ENCODE measurements at regions not wholly inside any gene's neighbourhood (a gene's known extent, or its start where the extent isn't known, plus 50 kb on each side); places are given as distances from the start of the nearest gene placed in this dataset.
"Not testable (repeated sequence)": the region's sequence is repeated elsewhere in the genome, so short reads cannot be mapped to it uniquely, and the experiment has no call there.

- DNase-seq = no peak
These were observed 812.2 kb downstream of the C4orf33 start for GRCh38 chr4:129908117-129908516.

DNA sequence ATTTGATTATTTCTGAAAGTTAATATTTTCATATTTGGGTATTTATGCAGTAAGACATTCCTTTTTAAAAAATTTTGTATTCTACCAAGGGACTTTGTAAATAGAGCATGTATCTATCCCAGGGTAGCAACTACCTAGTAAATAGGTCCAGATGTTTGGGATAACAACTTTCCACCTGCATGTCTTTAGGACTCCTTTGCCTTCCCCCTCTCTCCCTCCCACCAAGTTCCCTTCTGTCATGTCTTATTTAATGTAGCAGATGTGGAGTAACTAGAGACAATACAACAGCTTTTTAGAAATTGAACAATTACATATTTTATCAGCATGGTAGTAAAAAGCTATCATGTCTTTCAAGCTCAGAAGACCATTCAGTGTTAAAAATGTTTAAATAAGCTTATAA, 821.0 kb downstream of the C4orf33 start:
- no peak for DNase-seq

GRCh38 chr4:129917651-129918050, 821.7 kb downstream of the C4orf33 start:
- DNase-seq = no peak

GRCh38 chr4:129926936-129927335, 831.0 kb downstream of the C4orf33 start:
- DNase-seq = no peak

- DNase-seq = no peak
These were observed 833.1 kb downstream of the C4orf33 start for GRCh38 chr4:129929052-129929451.

- no peak for DNase-seq
These were observed 834.0 kb downstream of the C4orf33 start for GRCh38 chr4:129929984-129930383.

DNA sequence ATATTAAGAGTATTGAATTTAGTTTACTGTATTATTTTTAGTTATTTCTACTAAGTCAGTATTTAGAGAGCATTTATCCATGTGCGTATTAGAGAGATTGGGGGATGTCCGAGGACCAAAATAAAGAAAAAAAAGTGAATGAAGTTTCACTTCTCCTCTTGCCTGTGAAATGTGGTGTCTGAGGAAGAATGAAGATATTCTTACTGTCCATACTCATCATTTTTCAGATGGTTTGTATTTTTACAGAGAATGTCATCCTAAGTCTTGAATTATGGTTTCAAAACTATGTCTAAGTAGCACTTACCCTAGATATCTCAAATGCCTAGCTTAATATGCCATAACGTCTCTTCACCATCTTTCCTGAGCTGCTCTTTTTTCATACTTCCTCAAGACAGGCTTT, 854.3 kb downstream of the C4orf33 start:
- no peak for DNase-seq

- no peak for DNase-seq
These were observed 870.2 kb downstream of the C4orf33 start for GRCh38 chr4:129966175-129966574.

GRCh38 chr4:129968366-129968765, 872.4 kb downstream of the C4orf33 start:
- DNase-seq = no peak

GRCh38 chr4:129968778-129969177, 872.8 kb downstream of the C4orf33 start:
- no peak for DNase-seq

DNA sequence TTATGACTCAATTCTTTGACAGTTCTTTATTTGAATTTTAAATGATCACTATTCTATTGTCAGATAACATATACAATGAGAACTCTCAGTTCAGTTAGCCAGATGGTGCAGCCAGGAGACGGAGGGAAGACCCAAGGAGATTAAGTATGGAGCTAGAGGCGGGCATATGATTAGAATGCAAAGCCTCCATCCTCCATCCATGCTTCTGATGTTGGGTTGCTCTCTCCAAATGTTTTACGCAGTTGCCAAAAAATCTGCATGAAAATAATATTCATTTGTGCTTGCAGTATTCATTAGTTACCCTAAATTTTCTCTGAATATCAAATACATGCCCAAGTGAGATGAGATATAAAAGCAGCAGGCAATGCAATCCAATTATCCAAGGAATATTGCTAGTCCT, 874.8 kb downstream of the C4orf33 start:
- no peak for DNase-seq

- DNase-seq = no peak
These were observed 875.5 kb downstream of the C4orf33 start for GRCh38 chr4:129971419-129971818.

DNA sequence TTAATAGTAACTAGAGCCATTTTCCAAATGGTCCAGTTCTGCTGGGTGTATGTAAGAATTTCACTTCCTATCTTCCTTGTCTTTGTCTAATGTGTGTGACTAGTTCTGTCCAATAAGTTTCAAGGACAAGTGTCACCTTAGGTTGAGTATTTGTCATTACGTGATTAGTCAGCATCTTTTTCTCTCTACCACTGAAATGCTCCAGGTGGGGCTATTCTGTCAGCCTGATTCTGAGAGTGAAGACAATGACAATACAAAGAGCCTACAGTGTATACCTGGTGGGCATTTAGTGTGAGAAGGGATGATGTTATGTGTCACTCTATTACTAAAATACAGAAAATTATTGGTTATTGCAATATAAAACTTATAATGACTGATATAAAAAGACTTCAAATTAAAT, 876.3 kb downstream of the C4orf33 start:
- DNase-seq = no peak

DNA sequence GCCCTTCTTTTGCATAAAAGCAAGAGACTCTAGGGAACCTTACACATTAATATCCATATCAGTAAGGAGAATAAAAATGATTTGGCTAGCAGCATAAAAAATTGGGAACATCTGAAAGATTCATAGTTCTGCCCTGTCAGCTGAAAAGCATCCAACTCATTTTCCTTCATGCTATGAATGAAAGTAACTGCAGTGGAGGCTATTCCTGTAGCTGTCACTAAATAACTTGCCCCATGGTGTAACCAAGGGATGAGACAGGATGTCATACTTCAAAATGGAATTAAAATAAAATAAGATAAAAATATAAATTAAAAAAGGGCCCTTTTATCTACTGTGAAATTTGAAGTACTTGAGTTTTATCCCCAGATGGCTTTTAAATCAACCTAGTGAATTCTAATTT, 878.8 kb downstream of the C4orf33 start:
- no peak for DNase-seq

GRCh38 chr4:129978315-129978714, 882.4 kb downstream of the C4orf33 start:
- no peak for DNase-seq

GRCh38 chr4:129988957-129989356, 893.0 kb downstream of the C4orf33 start:
- DNase-seq = no peak

- no peak for DNase-seq
These were observed 898.8 kb downstream of the C4orf33 start for GRCh38 chr4:129994715-129995114.

GRCh38 chr4:129998436-129999150, 902.6 kb downstream of the C4orf33 start:
- no peak for DNase-seq

GRCh38 chr4:129999156-129999555, 903.2 kb downstream of the C4orf33 start:
- DNase-seq = no peak

- DNase-seq = no peak
These were observed 912.5 kb downstream of the C4orf33 start for GRCh38 chr4:130008461-130008860.

- not testable (repeated sequence) for DNase-seq
These were observed 916.9 kb downstream of the C4orf33 start for GRCh38 chr4:130012806-130013205.

- no peak for DNase-seq
These were observed 925.8 kb downstream of the C4orf33 start for GRCh38 chr4:130021706-130022105.

GRCh38 chr4:130023088-130023487, 927.1 kb downstream of the C4orf33 start:
- DNase-seq = no peak

DNA sequence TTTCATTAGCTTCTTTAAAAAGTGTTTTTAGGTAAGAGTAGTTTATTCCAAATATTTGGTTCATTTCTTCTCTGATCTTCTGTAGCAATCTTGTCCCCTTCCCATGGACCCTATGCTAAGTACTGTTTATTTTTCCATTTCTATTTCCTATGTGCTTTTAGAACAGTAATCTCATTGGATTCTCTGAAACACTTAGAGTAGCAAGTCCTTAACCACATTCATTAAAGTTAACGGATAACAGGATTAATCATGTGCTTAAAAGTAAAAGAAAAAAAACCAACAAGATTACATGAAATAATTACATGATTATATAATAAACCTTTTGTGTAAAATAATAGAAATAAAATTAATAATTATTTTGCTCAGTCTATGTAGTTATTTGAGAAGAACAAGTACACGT, 929.7 kb downstream of the C4orf33 start:
- no peak for DNase-seq

- no peak for DNase-seq
These were observed 930.2 kb downstream of the C4orf33 start for GRCh38 chr4:130026185-130026584.

Measured in NCI-H226 (cell line).